Endodermal cell (in vitro differentiated cells): ENCODE measurements at regions not wholly inside any gene's neighbourhood (a gene's known extent, or its start where the extent isn't known, plus 50 kb on each side); places are given as distances from the start of the nearest gene placed in this dataset.

Experiments
- DNase-seq: peaks from one replicate; pipeline ENCODE4 v3.0.0-alpha.2; 2017
- H3K27ac ChIP-seq: 2 replicates; pipeline ENCODE4 v1.5.1; 2013; ENCODE audit warnings: mild to moderate bottlenecking, low read depth, low read length, moderate library complexity
- H3K27me3 ChIP-seq: 2 replicates; pipeline ENCODE4 v1.6.1; 2013; ENCODE audit warnings: mild to moderate bottlenecking, low read length, moderate library complexity; ENCODE audit not compliant: insufficient read depth, control insufficient read depth, poor library complexity, severe bottlenecking
- H3K36me3 ChIP-seq: 2 replicates; pipeline ENCODE4 v1.7.0; 2013; ENCODE audit warnings: mild to moderate bottlenecking, low read length, moderate library complexity; ENCODE audit not compliant: control insufficient read depth, insufficient read depth
- H3K4me1 ChIP-seq: one replicate; pipeline ENCODE4 v1.7.0; 2013; ENCODE audit warnings: low read length; ENCODE audit not compliant: control insufficient read depth, insufficient read depth
- H3K4me3 ChIP-seq: 2 replicates; pipeline ENCODE4 v1.5.1; 2013; ENCODE audit warnings: mild to moderate bottlenecking, low read length, moderate library complexity
- H3K9ac ChIP-seq: 2 replicates; pipeline ENCODE4 v1.6.1; 2013; ENCODE audit warnings: mild to moderate bottlenecking, low read length, moderate library complexity; ENCODE audit not compliant: poor library complexity, severe bottlenecking; ENCODE audit errors: extremely low read depth
- H3K9me3 ChIP-seq: 2 replicates; pipeline ENCODE4 v1.6.1; 2013; ENCODE audit warnings: mild to moderate bottlenecking, low read length, moderate library complexity; ENCODE audit not compliant: control insufficient read depth
- H3K27ac Mint-ChIP-seq: 2 replicates; pipeline ENCODE4 v1.8.0; 2020; ENCODE audit warnings: mixed read lengths
- H3K27me3 Mint-ChIP-seq: 2 replicates; pipeline ENCODE4 v1.8.0; 2021; ENCODE audit warnings: mild to moderate bottlenecking, mixed read lengths; ENCODE audit not compliant: insufficient read depth
- H3K36me3 Mint-ChIP-seq: 2 replicates; pipeline ENCODE4 v1.8.0; 2020; ENCODE audit warnings: low read depth, mixed read lengths
- H3K4me1 Mint-ChIP-seq: 2 replicates; pipeline ENCODE4 v1.8.0; 2020; ENCODE audit warnings: mixed read lengths
- H3K4me3 Mint-ChIP-seq: 2 replicates; pipeline ENCODE4 v1.8.0; 2020; ENCODE audit warnings: mild to moderate bottlenecking, moderate library complexity, mixed read lengths
- H3K9me3 Mint-ChIP-seq: 2 replicates; pipeline ENCODE4 v1.8.0; 2020; ENCODE audit warnings: mild to moderate bottlenecking, mixed read lengths
- WGBS, 2 experiments: methylation state at CpG; one replicate each; pipeline versions ENCODE4 v1.1.5 to v1.1.7; 2013; ENCODE audit warnings: missing lambda C conversion rate in 2 of 2, mixed read lengths in 1 of 2; ENCODE audit not compliant: insufficient coverage in 1 of 2, insufficient read length in 1 of 2; 5-methylcytosine and 5-hydroxymethylcytosine counted together
- TF ChIP-seq, protein P1 (sequence below): fragments of 200-600 bp; sonication (generic); conservative IDR thresholded peaks from 2 replicates; pipeline ENCODE4 v1.5.0; 2021; ENCODE audit warnings: antibody characterized with exemption, mild to moderate bottlenecking

DNA sequence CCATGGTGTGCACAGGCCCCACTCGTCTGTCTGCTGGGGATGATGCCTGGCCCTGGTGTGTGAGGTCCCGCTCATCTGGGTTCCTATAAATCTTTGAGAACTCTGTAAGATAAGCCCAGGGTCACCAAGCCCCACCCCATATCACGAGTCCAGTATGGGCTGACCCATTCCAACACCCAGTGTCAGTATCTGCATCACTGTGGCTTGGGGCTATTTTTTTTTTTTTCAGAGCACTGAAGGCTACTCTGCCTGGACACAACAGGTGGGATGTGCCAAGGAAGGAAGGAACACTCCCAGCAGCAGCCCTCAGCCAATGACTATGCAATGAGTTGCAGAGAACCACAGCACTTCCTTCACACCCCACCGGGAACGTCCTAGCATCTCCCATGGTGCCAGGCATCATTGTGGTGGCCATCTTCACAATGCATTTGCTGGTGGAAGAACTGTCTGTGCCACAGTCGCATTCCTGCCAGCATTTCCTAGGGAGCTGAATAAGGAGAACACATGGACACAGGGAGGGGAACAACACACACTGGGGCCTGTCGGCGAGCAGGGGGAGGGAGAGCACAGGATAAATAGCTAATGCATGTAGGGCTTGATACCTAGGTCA is 83.1 kb upstream of the TSHZ3 start:
- H3K9ac ChIP-seq: no peak overlapping the region
- peaks cover 14% of the 10 kb centered on the region for H3K4me1 Mint-ChIP-seq
- no peaks in the 10 kb centered on the region for H3K27me3 ChIP-seq
- no peaks in the 10 kb centered on the region for H3K36me3 ChIP-seq
- DNase-seq: no peak
- peaks cover 4% of the 10 kb centered on the region for H3K36me3 Mint-ChIP-seq
- peaks cover 6% of the 10 kb centered on the region for H3K4me1 ChIP-seq
- H3K9me3 ChIP-seq: peaks cover 11% of the 10 kb centered on the region
- TF ChIP-seq, protein P1, sequence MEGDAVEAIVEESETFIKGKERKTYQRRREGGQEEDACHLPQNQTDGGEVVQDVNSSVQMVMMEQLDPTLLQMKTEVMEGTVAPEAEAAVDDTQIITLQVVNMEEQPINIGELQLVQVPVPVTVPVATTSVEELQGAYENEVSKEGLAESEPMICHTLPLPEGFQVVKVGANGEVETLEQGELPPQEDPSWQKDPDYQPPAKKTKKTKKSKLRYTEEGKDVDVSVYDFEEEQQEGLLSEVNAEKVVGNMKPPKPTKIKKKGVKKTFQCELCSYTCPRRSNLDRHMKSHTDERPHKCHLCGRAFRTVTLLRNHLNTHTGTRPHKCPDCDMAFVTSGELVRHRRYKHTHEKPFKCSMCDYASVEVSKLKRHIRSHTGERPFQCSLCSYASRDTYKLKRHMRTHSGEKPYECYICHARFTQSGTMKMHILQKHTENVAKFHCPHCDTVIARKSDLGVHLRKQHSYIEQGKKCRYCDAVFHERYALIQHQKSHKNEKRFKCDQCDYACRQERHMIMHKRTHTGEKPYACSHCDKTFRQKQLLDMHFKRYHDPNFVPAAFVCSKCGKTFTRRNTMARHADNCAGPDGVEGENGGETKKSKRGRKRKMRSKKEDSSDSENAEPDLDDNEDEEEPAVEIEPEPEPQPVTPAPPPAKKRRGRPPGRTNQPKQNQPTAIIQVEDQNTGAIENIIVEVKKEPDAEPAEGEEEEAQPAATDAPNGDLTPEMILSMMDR: no peak
- no peak overlapping the region for H3K27ac Mint-ChIP-seq
- H3K9me3 Mint-ChIP-seq: peaks cover 17% of the 10 kb centered on the region
- H3K27ac ChIP-seq: no peak overlapping the region
- 76 to 78% methylated on average over 6 to 8 of the region's 8 CpGs for WGBS, 2 experiments
- H3K4me3 ChIP-seq: no peak overlapping the region
- no peaks in the 10 kb centered on the region for H3K27me3 Mint-ChIP-seq
- H3K4me3 Mint-ChIP-seq: no peak overlapping the region

DNA sequence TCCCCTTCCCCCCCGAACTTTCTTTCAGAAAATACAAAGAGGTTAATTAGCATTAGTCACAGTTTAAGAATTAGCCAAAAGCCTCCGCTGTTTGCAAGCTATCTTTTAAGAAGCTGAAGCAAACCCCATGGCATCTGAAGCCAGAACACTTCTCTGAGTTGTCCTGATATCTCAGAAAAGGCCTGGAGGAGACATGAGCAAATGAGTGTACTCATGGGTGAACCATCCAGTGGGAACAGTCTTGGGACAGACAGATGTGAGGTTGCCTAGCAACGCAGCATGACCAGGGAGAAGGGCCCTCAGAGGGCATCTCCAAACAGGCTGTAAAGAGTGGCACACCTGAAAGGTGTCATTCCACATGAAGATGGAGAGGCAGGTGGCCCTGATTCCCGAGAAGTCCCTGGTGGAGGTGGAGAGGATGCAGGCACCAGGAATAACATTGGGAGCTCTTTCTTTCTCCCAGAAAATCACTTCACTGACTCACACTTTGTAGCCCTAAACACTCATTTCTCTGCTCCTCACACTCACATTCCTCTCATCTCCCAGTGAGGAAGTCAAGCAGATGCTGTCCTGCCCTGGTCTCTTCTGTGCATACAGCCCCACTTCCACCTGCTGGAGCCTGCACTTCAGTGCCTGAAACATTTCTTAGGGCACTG is 87.0 kb upstream of the TSHZ3 start:
- Histone ChIP-seq H3K27ac (no peak overlapping the region), H3K36me3 (no peaks in the 10 kb centered on the region), H3K4me1 (no peaks in the 10 kb centered on the region), H3K27me3 (no peaks in the 10 kb centered on the region), H3K4me3 (no peak overlapping the region), H3K9ac (no peak overlapping the region), H3K9me3 (peaks cover 11% of the 10 kb centered on the region)
- TF ChIP-seq, protein P1: no peak
- no peak overlapping the region for H3K27ac Mint-ChIP-seq
- H3K27me3 Mint-ChIP-seq: no peaks in the 10 kb centered on the region
- no peak overlapping the region for H3K4me3 Mint-ChIP-seq
- H3K9me3 Mint-ChIP-seq: peaks cover 17% of the 10 kb centered on the region
- H3K4me1 Mint-ChIP-seq: peaks cover 5% of the 10 kb centered on the region
- 80 to 93% methylated on average over 2 to 4 of the region's 4 CpGs for WGBS, 2 experiments
- DNase-seq: no peak
- peaks cover 2% of the 10 kb centered on the region for H3K36me3 Mint-ChIP-seq

DNA sequence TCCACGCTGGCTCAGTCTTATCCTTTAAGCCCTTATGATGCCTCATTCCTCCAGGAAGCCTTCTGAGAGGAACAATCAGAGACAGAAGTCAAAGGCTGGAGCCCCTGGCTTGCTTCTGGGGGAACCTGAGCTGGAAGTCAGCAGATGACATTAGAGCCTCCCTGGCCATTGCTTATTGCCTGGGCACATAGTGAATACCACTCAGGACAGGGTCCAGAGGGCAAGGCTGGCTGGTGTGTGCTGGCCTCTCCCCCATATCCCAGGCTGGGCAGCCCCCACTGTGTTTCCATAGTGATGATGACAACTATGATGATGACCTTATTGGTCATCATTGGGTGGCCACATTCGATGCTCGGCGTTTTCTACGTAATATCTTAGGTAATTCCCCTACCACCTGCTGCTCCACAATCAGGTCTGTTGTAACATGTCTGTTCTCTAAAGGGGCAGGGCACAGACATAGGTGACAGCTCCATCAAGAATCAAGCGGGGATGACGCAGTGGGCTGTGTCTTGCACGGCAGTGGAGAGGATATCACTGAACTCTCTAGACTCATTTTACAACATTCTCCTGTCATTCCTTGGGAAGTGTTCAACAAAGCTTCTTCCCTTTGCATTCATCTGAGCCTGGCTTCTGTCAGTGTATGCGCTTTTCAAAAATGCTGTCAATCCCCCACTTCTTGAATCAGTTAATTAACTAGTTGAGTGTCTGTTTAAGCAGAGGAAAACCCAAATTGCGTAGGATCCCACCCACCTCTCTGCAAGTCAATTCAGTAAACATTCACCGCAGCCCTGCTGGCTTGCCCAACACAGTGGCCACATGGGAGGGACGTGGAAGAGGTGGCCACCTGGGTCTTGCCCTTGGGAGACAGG is 89.4 kb upstream of the TSHZ3 start:
- Mint-ChIP-seq H3K27me3 (no peaks in the 10 kb centered on the region), H3K9me3 (peaks cover 13% of the 10 kb centered on the region), H3K36me3 (peaks cover 2% of the 10 kb centered on the region), H3K27ac (peak overlapping the region; percentile 8), H3K4me3 (no peak overlapping the region), H3K4me1 (peaks cover 5% of the 10 kb centered on the region)
- TF ChIP-seq, protein P1: no peak
- no peak overlapping the region for H3K9ac ChIP-seq
- H3K4me3 ChIP-seq: no peak overlapping the region
- H3K27me3 ChIP-seq: no peaks in the 10 kb centered on the region
- H3K27ac ChIP-seq: no peak overlapping the region
- no peak for DNase-seq
- H3K36me3 ChIP-seq: no peaks in the 10 kb centered on the region
- H3K9me3 ChIP-seq: peaks cover 11% of the 10 kb centered on the region
- 58 to 85% methylated on average over 5 to 12 of the region's 12 CpGs for WGBS, 2 experiments
- no peaks in the 10 kb centered on the region for H3K4me1 ChIP-seq
